GM12878 (cell line): ENCODE measurements at regions not wholly inside any gene's neighbourhood (a gene's known extent, or its start where the extent isn't known, plus 50 kb on each side); places are given as distances from the start of the nearest gene placed in this dataset.
A peak's percentile ranks its signal among the peaks of the same experiment; 100 is the strongest.

Experiments used
- ATAC-seq: fragments of 200-7000 bp; cut with Tn5 transposase; 3 replicates; pipeline ENCODE4 v1.9.1; 2020; ENCODE audit warnings: mild to moderate bottlenecking, moderate library complexity
- BruUV-seq: library from RNA; stranded (reverse); fragments of 400-500 nt; replicated peaks from 2 replicates; lab custom pipeline; 2021; lab: Mats Ljungman, UMichigan
- CTCF ChIA-PET: fragments of 300-600 bp; sonication (Branson Sonifier 250); formaldehyde crosslinking; extraction: SDS; loops from one replicate; lab custom pipeline; 2021; ENCODE audit warnings: inconsistent platforms; lab: Yijun Ruan, JAX
- POLR2A ChIA-PET: fragments of 350-600 bp; formaldehyde crosslinking; extraction: SDS; loops from one replicate; lab custom pipeline; 2021; ENCODE audit warnings: inconsistent platforms; lab: Charles Lee
- RAD21 ChIA-PET: fragments of 300-600 bp; sonication (Branson Sonifier 250); formaldehyde crosslinking; loops from one replicate; lab custom pipeline; 2023; ENCODE audit warnings: antibody characterized with exemption; ENCODE audit not compliant: unreplicated experiment; lab: Charles Lee
- SMC1A ChIA-PET: fragments of 300-600 bp; sonication (Branson Sonifier 250); formaldehyde crosslinking; loops from one replicate; lab custom pipeline; 2023; ENCODE audit not compliant: unreplicated experiment, uncharacterized antibody; lab: Charles Lee
- DNase-seq: peaks from one replicate; pipeline ENCODE4 v3.0.0-alpha.2; 2011; ENCODE audit warnings: low read depth, low spot score
- FAIRE-seq: peaks from 3 replicates; lab custom pipeline; 2011; peaks lifted over from hg19 to GRCh38; lab: Jason Lieb, UNC
- H2AFZ ChIP-seq: 2 replicates; pipeline ENCODE4 v1.6.0; 2011; ENCODE audit warnings: low read depth, low read length, control low read depth; ENCODE audit not compliant: control insufficient read depth
- H3K27ac ChIP-seq: 2 replicates; pipeline ENCODE4 v1.5.1; 2011; ENCODE audit warnings: control low read depth; ENCODE audit not compliant: control insufficient read depth, insufficient read depth
- H3K27me3 ChIP-seq, 2 experiments: replicated peaks in 1 of 2; 2 replicates each; pipeline versions ENCODE4 v1.6.0 to v1.6.1; 2011; ENCODE audit warnings: low read length in 1 of 2; ENCODE audit not compliant: control insufficient read depth in 2 of 2, insufficient read depth in 2 of 2
- H3K36me3 ChIP-seq, 2 experiments: 2 replicates each; pipeline ENCODE4 v1.5.1; 2011; ENCODE audit warnings: low read length in 1 of 2; ENCODE audit not compliant: control insufficient read depth in 2 of 2, insufficient read depth in 2 of 2
- H3K4me1 ChIP-seq: 2 replicates; pipeline ENCODE4 v1.6.1; 2011; ENCODE audit warnings: mild to moderate bottlenecking, low read length, moderate library complexity, mixed read lengths; ENCODE audit not compliant: control insufficient read depth, insufficient read depth
- H3K4me2 ChIP-seq: 2 replicates; pipeline ENCODE4 v1.6.0; 2011; ENCODE audit warnings: control low read depth; ENCODE audit not compliant: control insufficient read depth, insufficient read depth
- H3K4me3 ChIP-seq: fragments of 200-600 bp; sonication (generic); 2 replicates; pipeline ENCODE4 v1.5.1; 2016
- H3K79me2 ChIP-seq: 2 replicates; pipeline ENCODE4 v1.6.0; 2011; ENCODE audit warnings: low read length; ENCODE audit not compliant: control insufficient read depth, insufficient read depth
- H3K9ac ChIP-seq: 2 replicates; pipeline ENCODE4 v1.8.0; 2011; ENCODE audit warnings: low read length, control low read depth, mixed read lengths; ENCODE audit not compliant: control insufficient read depth, insufficient read depth
- H3K9me3 ChIP-seq: replicated peaks from 3 replicates; pipeline ENCODE4 v1.5.1; 2011; ENCODE audit warnings: mild to moderate bottlenecking, low read length; ENCODE audit not compliant: control insufficient read depth, insufficient read depth
- H4K20me1 ChIP-seq: 2 replicates; pipeline ENCODE4 v1.6.0; 2011; ENCODE audit not compliant: control insufficient read depth, insufficient read depth
- BCL11A ChIP-seq: IDR thresholded peaks from 2 replicates; pipeline ENCODE4 v1.6.1; 2011; ENCODE audit warnings: low read depth, low read length
- BCL3 ChIP-seq: IDR thresholded peaks from 2 replicates; pipeline ENCODE4 v1.6.1; 2011; ENCODE audit warnings: borderline replicate concordance, low read depth, mild to moderate bottlenecking, moderate library complexity, low read length; ENCODE audit not compliant: insufficient read depth, poor library complexity, severe bottlenecking
- BCLAF1 ChIP-seq: fragments of 450-650 bp; IDR thresholded peaks from 2 replicates; pipeline ENCODE4 v1.6.1; 2017; ENCODE audit warnings: antibody characterized with exemption, mild to moderate bottlenecking, moderate library complexity
- ESRRA ChIP-seq: IDR thresholded peaks from 2 replicates; pipeline ENCODE4 v1.6.1; 2012; ENCODE audit warnings: mild to moderate bottlenecking, low read length, improper control_type of control experiment
- FOS ChIP-seq: IDR thresholded peaks from 3 replicates; pipeline ENCODE4 v1.6.1; 2011; ENCODE audit warnings: borderline replicate concordance; ENCODE audit not compliant: insufficient read length; ENCODE audit errors: extremely low read depth
- FOXM1 ChIP-seq: IDR thresholded peaks from 2 replicates; pipeline ENCODE4 v1.6.1; 2012; ENCODE audit warnings: low read depth, mild to moderate bottlenecking, inconsistent platforms, low read length, moderate library complexity
- GATAD2B ChIP-seq: fragments of 450-650 bp; conservative IDR thresholded peaks from 2 replicates; pipeline ENCODE4 v1.6.1; 2017; ENCODE audit warnings: low read depth, mild to moderate bottlenecking, moderate library complexity
- MYC ChIP-seq: IDR thresholded peaks from 2 replicates; pipeline ENCODE4 v1.6.1; 2011; ENCODE audit warnings: mild to moderate bottlenecking, low read length, moderate library complexity, inconsistent platforms; ENCODE audit not compliant: insufficient read depth, insufficient replicate concordance, insufficient read length, severe bottlenecking
- NFXL1 ChIP-seq: fragments of 450-650 bp; IDR thresholded peaks from 2 replicates; pipeline ENCODE4 v1.6.1; 2017; ENCODE audit warnings: antibody characterized with exemption, mild to moderate bottlenecking, borderline replicate concordance
- SMAD1 ChIP-seq: fragments of 450-650 bp; IDR thresholded peaks from 2 replicates; pipeline ENCODE4 v1.6.1; 2018; ENCODE audit warnings: mild to moderate bottlenecking, low read depth; ENCODE audit not compliant: partially characterized antibody
- SUZ12 ChIP-seq: fragments of 200-600 bp; sonication (generic); IDR thresholded peaks from one replicate; pipeline ENCODE4 v1.6.1; 2018; ENCODE audit warnings: antibody characterized with exemption, mild to moderate bottlenecking; ENCODE audit not compliant: unreplicated experiment
- TBL1XR1 ChIP-seq: IDR thresholded peaks from 2 replicates; pipeline ENCODE4 v1.6.1; 2012; ENCODE audit warnings: low read depth, low read length, improper control_type of control experiment
- ZBTB4 ChIP-seq: fragments of 450-650 bp; formaldehyde crosslinking; IDR thresholded peaks from 2 replicates; pipeline ENCODE4 v1.4.0; 2022; ENCODE audit warnings: mild to moderate bottlenecking, moderate library complexity
- ZNF217 ChIP-seq: fragments of 450-650 bp; IDR thresholded peaks from 2 replicates; pipeline ENCODE4 v1.6.1; 2017; ENCODE audit warnings: antibody characterized with exemption, mild to moderate bottlenecking
- ZNF384 ChIP-seq: IDR thresholded peaks from 2 replicates; pipeline ENCODE4 v1.6.1; 2012; ENCODE audit warnings: low read depth, mild to moderate bottlenecking, low read length, improper control_type of control experiment, borderline replicate concordance
- WGBS: methylation state at CpG from one replicate; pipeline ENCODE4 v1.1.6; 2016; ENCODE audit warnings: low lambda C conversion rate; ENCODE audit not compliant: insufficient replicate concordance, insufficient coverage; ENCODE audit errors: missing lambda C conversion rate; 5-methylcytosine and 5-hydroxymethylcytosine counted together
- in situ Hi-C: fragments of 300-500 bp; cut with MboI; formaldehyde crosslinking; loops from 9 replicates; pipeline ENCODE4 v1.14.3; 2018; ENCODE audit warnings: mixed read lengths
- intact Hi-C: fragments of 100-400 bp; cut with micrococcal nuclease; formaldehyde crosslinking; loops from one replicate; pipeline ENCODE4 v1.14.2; 2022; ENCODE audit not compliant: unreplicated experiment

- TF ChIP-seq ZBTB4 (CRISPR knock-in tag) (no peak), NFXL1 (no peak), FOXM1 (no peak), ZNF384 (no peak), SUZ12 (no peak)
These were observed 87.0 kb downstream of the GLUL start (continued) for GRCh38 chr1:182304627-182305026.

- no TSS peak for BruUV-seq
- Histone ChIP-seq H2AFZ (no peak overlapping the region; the same call in 1 of the 2 replicates), H3K4me2 (peak overlapping the region; percentile 40; the same call in 1 of the 2 replicates), H3K4me3 (no peak overlapping the region), H3K27me3 (no peaks in the 10 kb centered on the region), H3K79me2 (no peaks in the 10 kb centered on the region), H3K4me1 (peaks cover 12% of the 10 kb centered on the region), H3K36me3 (no peaks in the 10 kb centered on the region), H3K9ac (no peak overlapping the region), H4K20me1 (no peaks in the 10 kb centered on the region), H3K27ac (no peak overlapping the region), H3K9me3 (no peaks in the 10 kb centered on the region)
- in situ Hi-C loops (no loop called here), intact Hi-C loops (loop anchor here (5.0 kb wide), 1 partner anchor 93 kb away; no protein-coding TSS in a partner anchor)
- TF ChIP-seq ESRRA (no peak), TBL1XR1 (no peak), ZNF217 (no peak), SMAD1 (no peak), GATAD2B (no peak), BCL3 (no peak), MYC (no peak), BCLAF1 (no peak), FOS (no peak), BCL11A (no peak)
- SMC1A ChIA-PET: interaction anchor here (1.1 kb wide), 1 partner anchor 93 kb away, joined by 5 read pairs; no protein-coding TSS in a partner anchor
- CTCF ChIA-PET: interaction anchor here (1.2 to 1.3 kb wide), 3 partner anchors 91 to 101 kb away, joined by 3 to 5 read pairs (median 4); no protein-coding TSS in a partner anchor
- no peak for FAIRE-seq
- 93% methylated on average over 3 of the region's 3 CpGs for WGBS
- POLR2A ChIA-PET: no interaction called here
- no peak for DNase-seq
- ATAC-seq: no peak
- RAD21 ChIA-PET: interaction anchor here (0.5 to 1.2 kb wide), 3 partner anchors 55 to 275 kb away, joined by 3 to 5 read pairs (median 3); no protein-coding TSS in a partner anchor
These were observed 87.4 kb downstream of the GLUL start for GRCh38 chr1:182304218-182304617.
